GM18951 (cell line): ENCODE measurements at regions not wholly inside any gene's neighbourhood (a gene's known extent, or its start where the extent isn't known, plus 50 kb on each side); places are given as distances from the start of the nearest gene placed in this dataset.
"Not testable (repeated sequence)": the region's sequence is repeated elsewhere in the genome, so short reads cannot be mapped to it uniquely, and the experiment has no call there.

Experiments
- POLR2A ChIP-seq: IDR thresholded peaks from 4 replicates; pipeline ENCODE4 v1.6.1; 2011; ENCODE audit warnings: mild to moderate bottlenecking; ENCODE audit not compliant: insufficient read length, insufficient read depth; ENCODE audit errors: extremely low read depth
- in situ Hi-C: fragments of 300-500 bp; cut with MboI; formaldehyde crosslinking; loops from one replicate; pipeline ENCODE4 v1.12.0; 2022; ENCODE audit warnings: low sequenced_read_pairs, mixed read lengths, inconsistent platforms; ENCODE audit not compliant: unreplicated experiment

- in situ Hi-C loops = no loop called here
- TF ChIP-seq POLR2A = no peak
Observed at GRCh38 chr21:32907521-32907920, 118.2 kb upstream of the OLIG2 start.

GRCh38 chr21:32908534-32908933 is 117.2 kb upstream of the OLIG2 start:
- TF ChIP-seq POLR2A = no peak
- in situ Hi-C loops = no loop called here

- TF ChIP-seq POLR2A = no peak
- in situ Hi-C loops = no loop called here
Observed at GRCh38 chr21:32909393-32909792, 116.3 kb upstream of the OLIG2 start.

- TF ChIP-seq POLR2A = no peak
- in situ Hi-C loops = no loop called here
Observed at GRCh38 chr21:32914424-32915039, 111.2 kb upstream of the OLIG2 start.

GRCh38 chr21:32915099-32915498 is 110.6 kb upstream of the OLIG2 start:
- no peak for TF ChIP-seq POLR2A
- in situ Hi-C loops = no loop called here

GRCh38 chr21:32916088-32916487 is 109.6 kb upstream of the OLIG2 start:
- in situ Hi-C loops = no loop called here
- TF ChIP-seq POLR2A = no peak

GRCh38 chr21:32916522-32917099 is 109.1 kb upstream of the OLIG2 start:
- no peak for TF ChIP-seq POLR2A
- in situ Hi-C loops = no loop called here

- in situ Hi-C loops = no loop called here
- TF ChIP-seq POLR2A = no peak
Observed at GRCh38 chr21:32917362-32918135, 108.2 kb upstream of the OLIG2 start.

- TF ChIP-seq POLR2A = no peak
- in situ Hi-C loops = no loop called here
Observed at GRCh38 chr21:32918478-32919120, 107.1 kb upstream of the OLIG2 start.

- in situ Hi-C loops = no loop called here
- no peak for TF ChIP-seq POLR2A
Observed at GRCh38 chr21:32920474-32920873, 105.3 kb upstream of the OLIG2 start.

- in situ Hi-C loops = no loop called here
- no peak for TF ChIP-seq POLR2A
Observed at GRCh38 chr21:32921632-32922230, 104.0 kb upstream of the OLIG2 start.

GRCh38 chr21:32925098-32925497 is 100.6 kb upstream of the OLIG2 start:
- in situ Hi-C loops = no loop called here
- TF ChIP-seq POLR2A = no peak

- in situ Hi-C loops = no loop called here
- TF ChIP-seq POLR2A = no peak
Observed at GRCh38 chr21:32929633-32930038, 96.1 kb upstream of the OLIG2 start.

GRCh38 chr21:32930673-32931072 is 95.1 kb upstream of the OLIG2 start:
- TF ChIP-seq POLR2A = no peak
- in situ Hi-C loops = no loop called here

GRCh38 chr21:32934068-32934467 is 91.7 kb upstream of the OLIG2 start:
- in situ Hi-C loops = not testable (repeated sequence)
